Right lobe of liver (tissue), 4 donors: ENCODE measurements at regions not wholly inside any gene's neighbourhood (a gene's known extent, or its start where the extent isn't known, plus 50 kb on each side); places are given as distances from the start of the nearest gene placed in this dataset.

Source experiments
- CTCF ChIP-seq, 4 donors: fragments of 200-600 bp in 3 of 4; fragments of 450-650 bp in 1 of 4; IDR thresholded peaks; one replicate each; pipeline versions ENCODE4 v1.5.1 to v1.8.0; 2016 to 2022; ENCODE audit warnings: antibody characterized with exemption in 4 of 4, mild to moderate bottlenecking in 2 of 4
- POLR2A ChIP-seq: fragments of 450-650 bp; IDR thresholded peaks from one replicate; pipeline ENCODE4 v1.6.1; 2017; ENCODE audit warnings: antibody characterized with exemption, mild to moderate bottlenecking
- donor health status: DM: no; HTN: no; CAD: no.
- donor health status: DM: no; HTN: no; CAD: no.
- donor health status: DM: no; HTN: yes; CAD: no.

GRCh38 chr3:104951426-104951825, 415.3 kb upstream of the ALCAM start:
- TF ChIP-seq POLR2A (no peak), CTCF (IDR thresholded peaks at IDR 0.05) (no peak)
